Liver (tissue), 8 donors: ENCODE measurements at regions not wholly inside any gene's neighbourhood (a gene's known extent, or its start where the extent isn't known, plus 50 kb on each side); places are given as distances from the start of the nearest gene placed in this dataset.

ENCODE experiments used
- DNase-seq: peaks from one replicate; pipeline ENCODE4 v3.0.0-alpha.2; 2017; ENCODE audit warnings: low spot score
- H3K27ac ChIP-seq, 2 donors: one replicate each; pipeline ENCODE4 v1.7.0; 2013; ENCODE audit warnings: inconsistent platforms in 2 of 2, low read length in 2 of 2, control low read depth in 1 of 2, low read depth in 1 of 2, mild to moderate bottlenecking in 1 of 2
- H3K27me3 ChIP-seq, 4 donors: one replicate each; pipeline versions ENCODE4 v1.6.1 to v1.7.0; 2013; ENCODE audit warnings: low read length in 3 of 4, inconsistent platforms in 1 of 4, mild to moderate bottlenecking in 1 of 4, moderate library complexity in 1 of 4; ENCODE audit not compliant: control insufficient read depth in 4 of 4, insufficient read depth in 4 of 4
- H3K36me3 ChIP-seq, 4 donors: one replicate each; pipeline versions ENCODE4 v1.6.1 to v1.7.0; 2013; ENCODE audit warnings: low read length in 3 of 4, mild to moderate bottlenecking in 3 of 4, low read depth in 1 of 4, moderate library complexity in 1 of 4; ENCODE audit not compliant: control insufficient read depth in 4 of 4, insufficient read depth in 3 of 4
- H3K4me1 ChIP-seq, 4 donors: one replicate each; pipeline versions ENCODE4 v1.6.1 to v1.7.0; 2013; ENCODE audit warnings: low read length in 3 of 4, mild to moderate bottlenecking in 3 of 4, moderate library complexity in 1 of 4; ENCODE audit not compliant: control insufficient read depth in 4 of 4, insufficient read depth in 4 of 4
- H3K4me3 ChIP-seq, 3 donors: one replicate each; pipeline versions ENCODE4 v1.6.1 to v1.7.0; 2013; ENCODE audit warnings: low read length in 3 of 3, control low read depth in 1 of 3, low read depth in 1 of 3, mild to moderate bottlenecking in 1 of 3
- H3K9ac ChIP-seq, 2 donors: one replicate each; pipeline ENCODE4 v1.7.0; 2013; ENCODE audit warnings: low read length in 2 of 2, mild to moderate bottlenecking in 2 of 2, moderate library complexity in 2 of 2, control low read depth in 1 of 2, low read depth in 1 of 2
- H3K9me3 ChIP-seq, 4 donors: one replicate each; pipeline versions ENCODE4 v1.6.1 to v1.7.0; 2013; ENCODE audit warnings: low read length in 3 of 4; ENCODE audit not compliant: control insufficient read depth in 4 of 4
- EGR1 ChIP-seq, 2 donors: IDR thresholded peaks; 2 replicates each; pipeline ENCODE4 v1.6.1; 2016 to 2018; ENCODE audit warnings: antibody characterized with exemption in 2 of 2, low read depth in 2 of 2
- FOXA1 ChIP-seq: IDR thresholded peaks from 2 replicates; pipeline ENCODE4 v1.6.1; 2016; ENCODE audit warnings: antibody characterized with exemption
- GABPA ChIP-seq, 2 donors: IDR thresholded peaks in 1 of 2; conservative IDR thresholded peaks in 1 of 2; 2 replicates each; pipeline ENCODE4 v1.6.1; 2016; ENCODE audit warnings: antibody characterized with exemption in 2 of 2, mild to moderate bottlenecking in 1 of 2, moderate library complexity in 1 of 2
- HNF4A ChIP-seq, 2 donors: conservative IDR thresholded peaks; 2 replicates each; pipeline ENCODE4 v1.6.1; 2016; ENCODE audit warnings: antibody characterized with exemption in 2 of 2, mild to moderate bottlenecking in 2 of 2
- JUND ChIP-seq, 2 donors: IDR thresholded peaks; 2 replicates each; pipeline ENCODE4 v1.6.1; 2016; ENCODE audit warnings: antibody characterized with exemption in 2 of 2
- NR2F2 ChIP-seq: IDR thresholded peaks from 2 replicates; pipeline ENCODE4 v1.6.1; 2016; ENCODE audit warnings: antibody characterized with exemption
- RAD21 ChIP-seq, 2 donors: IDR thresholded peaks; 2 replicates each; pipeline ENCODE4 v1.6.1; 2016; ENCODE audit warnings: antibody characterized with exemption in 2 of 2, mild to moderate bottlenecking in 2 of 2
- RXRA ChIP-seq, 2 donors: IDR thresholded peaks; 2 replicates each; pipeline ENCODE4 v1.6.1; 2017 to 2018; ENCODE audit warnings: antibody characterized with exemption in 2 of 2, mild to moderate bottlenecking in 1 of 2
- SP1 ChIP-seq: IDR thresholded peaks from 2 replicates; pipeline ENCODE4 v1.6.1; 2018; ENCODE audit warnings: antibody characterized with exemption, mild to moderate bottlenecking
- YY1 ChIP-seq: IDR thresholded peaks from 2 replicates; pipeline ENCODE4 v1.6.1; 2016; ENCODE audit warnings: antibody characterized with exemption, mild to moderate bottlenecking
- WGBS: extraction: QIAGEN DNeasy Blood & Tissue Kit; methylation state at CpG from one replicate; pipeline ENCODE4 v1.1.7; 2013; 5-methylcytosine and 5-hydroxymethylcytosine counted together
- TF ChIP-seq, protein P1 (sequence below): IDR thresholded peaks from 2 replicates; pipeline ENCODE4 v1.6.1; 2016; ENCODE audit warnings: antibody characterized with exemption
- TF ChIP-seq, protein P2 (sequence below): IDR thresholded peaks from 2 replicates; pipeline ENCODE4 v1.6.1; 2016; ENCODE audit warnings: antibody characterized with exemption
- TF ChIP-seq, protein P3 (sequence below): IDR thresholded peaks from 2 replicates; pipeline ENCODE4 v1.6.1; 2016; ENCODE audit warnings: antibody characterized with exemption, mild to moderate bottlenecking
- TF ChIP-seq, protein P4 (sequence below): fragments of 150-350 bp; IDR thresholded peaks from 2 replicates; pipeline ENCODE4 v1.5.1; 2017; ENCODE audit warnings: improper control_type of control experiment, low read depth, low read length; ENCODE audit not compliant: missing input control
- TF ChIP-seq, protein P5 (sequence below): IDR thresholded peaks from 2 replicates; pipeline ENCODE4 v1.6.1; 2016; ENCODE audit warnings: antibody characterized with exemption
- donor health status: healthy.
- donor health status: healthy.
- donor health status: healthy.
- donor health status: healthy.
- donor health status: healthy.

DNA sequence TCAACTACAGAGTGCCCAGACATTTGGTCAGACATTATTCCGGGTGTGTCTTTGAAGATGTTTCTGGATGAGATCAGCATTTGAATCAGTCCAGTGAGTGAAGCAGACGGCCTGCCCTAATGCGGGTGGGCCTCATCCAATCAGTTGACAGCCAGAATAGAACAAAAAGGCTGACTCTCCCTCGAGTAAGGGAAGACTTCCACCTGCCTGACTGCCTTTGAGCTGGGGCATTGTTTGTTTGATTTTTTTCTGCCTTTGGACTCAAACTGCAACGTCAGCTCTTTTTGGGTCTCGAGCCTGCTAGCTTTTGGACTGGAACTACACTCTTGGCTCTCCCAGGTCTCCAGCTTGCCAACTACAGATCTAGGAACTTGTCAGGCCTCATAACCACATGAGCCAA is 111.7 kb upstream of the AGAP1 start:
- peak in 1 of 2 donors; percentile 65 for TF ChIP-seq JUND (IDR thresholded peaks at IDR 0.05)
- TF ChIP-seq, protein P1, sequence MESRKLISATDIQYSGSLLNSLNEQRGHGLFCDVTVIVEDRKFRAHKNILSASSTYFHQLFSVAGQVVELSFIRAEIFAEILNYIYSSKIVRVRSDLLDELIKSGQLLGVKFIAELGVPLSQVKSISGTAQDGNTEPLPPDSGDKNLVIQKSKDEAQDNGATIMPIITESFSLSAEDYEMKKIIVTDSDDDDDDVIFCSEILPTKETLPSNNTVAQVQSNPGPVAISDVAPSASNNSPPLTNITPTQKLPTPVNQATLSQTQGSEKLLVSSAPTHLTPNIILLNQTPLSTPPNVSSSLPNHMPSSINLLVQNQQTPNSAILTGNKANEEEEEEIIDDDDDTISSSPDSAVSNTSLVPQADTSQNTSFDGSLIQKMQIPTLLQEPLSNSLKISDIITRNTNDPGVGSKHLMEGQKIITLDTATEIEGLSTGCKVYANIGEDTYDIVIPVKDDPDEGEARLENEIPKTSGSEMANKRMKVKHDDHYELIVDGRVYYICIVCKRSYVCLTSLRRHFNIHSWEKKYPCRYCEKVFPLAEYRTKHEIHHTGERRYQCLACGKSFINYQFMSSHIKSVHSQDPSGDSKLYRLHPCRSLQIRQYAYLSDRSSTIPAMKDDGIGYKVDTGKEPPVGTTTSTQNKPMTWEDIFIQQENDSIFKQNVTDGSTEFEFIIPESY, result peak; percentile 16
- peak in 1 of 2 donors; percentile 72 for TF ChIP-seq RXRA (IDR thresholded peaks at IDR 0.05)
- peak; percentile 9 for TF ChIP-seq SP1
- TF ChIP-seq HNF4A (conservative IDR thresholded peaks at IDR 0.05), result peak; percentile 69 to 86
- TF ChIP-seq, protein P2, sequence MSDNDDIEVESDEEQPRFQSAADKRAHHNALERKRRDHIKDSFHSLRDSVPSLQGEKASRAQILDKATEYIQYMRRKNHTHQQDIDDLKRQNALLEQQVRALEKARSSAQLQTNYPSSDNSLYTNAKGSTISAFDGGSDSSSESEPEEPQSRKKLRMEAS, result peak; percentile 85
- peak; percentile 32 to 34 for TF ChIP-seq RAD21 (IDR thresholded peaks at IDR 0.05)
- TF ChIP-seq, protein P3, sequence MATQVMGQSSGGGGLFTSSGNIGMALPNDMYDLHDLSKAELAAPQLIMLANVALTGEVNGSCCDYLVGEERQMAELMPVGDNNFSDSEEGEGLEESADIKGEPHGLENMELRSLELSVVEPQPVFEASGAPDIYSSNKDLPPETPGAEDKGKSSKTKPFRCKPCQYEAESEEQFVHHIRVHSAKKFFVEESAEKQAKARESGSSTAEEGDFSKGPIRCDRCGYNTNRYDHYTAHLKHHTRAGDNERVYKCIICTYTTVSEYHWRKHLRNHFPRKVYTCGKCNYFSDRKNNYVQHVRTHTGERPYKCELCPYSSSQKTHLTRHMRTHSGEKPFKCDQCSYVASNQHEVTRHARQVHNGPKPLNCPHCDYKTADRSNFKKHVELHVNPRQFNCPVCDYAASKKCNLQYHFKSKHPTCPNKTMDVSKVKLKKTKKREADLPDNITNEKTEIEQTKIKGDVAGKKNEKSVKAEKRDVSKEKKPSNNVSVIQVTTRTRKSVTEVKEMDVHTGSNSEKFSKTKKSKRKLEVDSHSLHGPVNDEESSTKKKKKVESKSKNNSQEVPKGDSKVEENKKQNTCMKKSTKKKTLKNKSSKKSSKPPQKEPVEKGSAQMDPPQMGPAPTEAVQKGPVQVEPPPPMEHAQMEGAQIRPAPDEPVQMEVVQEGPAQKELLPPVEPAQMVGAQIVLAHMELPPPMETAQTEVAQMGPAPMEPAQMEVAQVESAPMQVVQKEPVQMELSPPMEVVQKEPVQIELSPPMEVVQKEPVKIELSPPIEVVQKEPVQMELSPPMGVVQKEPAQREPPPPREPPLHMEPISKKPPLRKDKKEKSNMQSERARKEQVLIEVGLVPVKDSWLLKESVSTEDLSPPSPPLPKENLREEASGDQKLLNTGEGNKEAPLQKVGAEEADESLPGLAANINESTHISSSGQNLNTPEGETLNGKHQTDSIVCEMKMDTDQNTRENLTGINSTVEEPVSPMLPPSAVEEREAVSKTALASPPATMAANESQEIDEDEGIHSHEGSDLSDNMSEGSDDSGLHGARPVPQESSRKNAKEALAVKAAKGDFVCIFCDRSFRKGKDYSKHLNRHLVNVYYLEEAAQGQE, result peak; percentile 46
- TF ChIP-seq, protein P4, sequence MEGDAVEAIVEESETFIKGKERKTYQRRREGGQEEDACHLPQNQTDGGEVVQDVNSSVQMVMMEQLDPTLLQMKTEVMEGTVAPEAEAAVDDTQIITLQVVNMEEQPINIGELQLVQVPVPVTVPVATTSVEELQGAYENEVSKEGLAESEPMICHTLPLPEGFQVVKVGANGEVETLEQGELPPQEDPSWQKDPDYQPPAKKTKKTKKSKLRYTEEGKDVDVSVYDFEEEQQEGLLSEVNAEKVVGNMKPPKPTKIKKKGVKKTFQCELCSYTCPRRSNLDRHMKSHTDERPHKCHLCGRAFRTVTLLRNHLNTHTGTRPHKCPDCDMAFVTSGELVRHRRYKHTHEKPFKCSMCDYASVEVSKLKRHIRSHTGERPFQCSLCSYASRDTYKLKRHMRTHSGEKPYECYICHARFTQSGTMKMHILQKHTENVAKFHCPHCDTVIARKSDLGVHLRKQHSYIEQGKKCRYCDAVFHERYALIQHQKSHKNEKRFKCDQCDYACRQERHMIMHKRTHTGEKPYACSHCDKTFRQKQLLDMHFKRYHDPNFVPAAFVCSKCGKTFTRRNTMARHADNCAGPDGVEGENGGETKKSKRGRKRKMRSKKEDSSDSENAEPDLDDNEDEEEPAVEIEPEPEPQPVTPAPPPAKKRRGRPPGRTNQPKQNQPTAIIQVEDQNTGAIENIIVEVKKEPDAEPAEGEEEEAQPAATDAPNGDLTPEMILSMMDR, result no peak
- peak; percentile 42 for TF ChIP-seq YY1
- TF ChIP-seq NR2F2, result no peak
- no peaks in the 10 kb centered on the region for H3K36me3 ChIP-seq
- H3K4me1 ChIP-seq, result peaks cover 5 to 21% (median 16%) of the 10 kb centered on the region in 4 donors
- WGBS, result 43% methylated on average over 6 of the region's 6 CpGs
- no peak overlapping the region for H3K9ac ChIP-seq
- peak overlapping the region; percentile 19 to 78 for H3K27ac ChIP-seq
- H3K4me3 ChIP-seq, result no peak overlapping the region
- no peaks in the 10 kb centered on the region for H3K27me3 ChIP-seq
- no peaks in the 10 kb centered on the region for H3K9me3 ChIP-seq
- no peak for DNase-seq

DNA sequence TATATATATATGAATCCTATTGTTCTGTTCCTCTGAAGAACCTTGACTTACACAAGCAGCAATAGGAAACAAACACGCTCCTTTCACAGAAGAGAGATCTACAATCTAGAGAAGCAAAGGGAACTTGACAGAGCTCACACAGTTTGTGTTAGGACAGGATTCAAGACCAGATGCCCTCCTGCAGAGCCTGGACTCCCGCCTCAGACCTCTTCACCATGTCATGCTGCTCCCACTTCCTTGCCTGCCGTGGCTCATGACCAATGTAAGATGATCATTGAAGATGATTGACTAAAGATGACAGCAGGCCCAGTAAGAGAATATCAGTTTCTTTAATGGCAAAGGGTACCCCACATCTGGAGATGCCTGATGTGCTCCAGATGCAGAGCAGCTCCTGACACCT is 111.2 kb upstream of the AGAP1 start:
- H3K27ac ChIP-seq, result peak overlapping the region; percentile 85 to 96
- no peaks in the 10 kb centered on the region for H3K27me3 ChIP-seq
- H3K9ac ChIP-seq, result no peak overlapping the region
- H3K9me3 ChIP-seq, result no peaks in the 10 kb centered on the region
- H3K36me3 ChIP-seq, result no peaks in the 10 kb centered on the region
- no peak for DNase-seq
- H3K4me3 ChIP-seq, result no peak overlapping the region
- H3K4me1 ChIP-seq, result peaks cover 5 to 21% (median 16%) of the 10 kb centered on the region in 4 donors
- WGBS, result 89% methylated on average over 3 of the region's 3 CpGs
- TF ChIP-seq FOXA1 (no peak), EGR1 (IDR thresholded peaks at IDR 0.05; ENCODE audit: low read depth in 2 of 2) (no peak), JUND (IDR thresholded peaks at IDR 0.05) (no peak), GABPA (IDR thresholded peaks at IDR 0.05 in 1 of 2, conservative IDR thresholded peaks at IDR 0.05 in 1 of 2) (no peak), RXRA (IDR thresholded peaks at IDR 0.05) (no peak), RAD21 (IDR thresholded peaks at IDR 0.05) (no peak)
- TF ChIP-seq, protein P2, result no peak
- TF ChIP-seq, protein P4, result no peak
- TF ChIP-seq, protein P5, sequence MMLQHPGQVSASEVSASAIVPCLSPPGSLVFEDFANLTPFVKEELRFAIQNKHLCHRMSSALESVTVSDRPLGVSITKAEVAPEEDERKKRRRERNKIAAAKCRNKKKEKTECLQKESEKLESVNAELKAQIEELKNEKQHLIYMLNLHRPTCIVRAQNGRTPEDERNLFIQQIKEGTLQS, result no peak
- TF ChIP-seq, protein P3, result no peak
